Posterior cingulate gyrus (tissue), 11 donors: ENCODE measurements at regions not wholly inside any gene's neighbourhood (a gene's known extent, or its start where the extent isn't known, plus 50 kb on each side); places are given as distances from the start of the nearest gene placed in this dataset.

Source experiments
- DNase-seq, 10 donors: peaks; one replicate each; pipeline versions ENCODE4 v3.0.0 to v3.0.0-alpha.2; 2020 to 2021; ENCODE audit warnings: mixed read lengths in 3 of 10
- intact Hi-C: fragments of 100-400 bp; cut with DNase I; formaldehyde crosslinking; loops from one replicate; pipeline ENCODE4 v1.15.1; 2023

DNA sequence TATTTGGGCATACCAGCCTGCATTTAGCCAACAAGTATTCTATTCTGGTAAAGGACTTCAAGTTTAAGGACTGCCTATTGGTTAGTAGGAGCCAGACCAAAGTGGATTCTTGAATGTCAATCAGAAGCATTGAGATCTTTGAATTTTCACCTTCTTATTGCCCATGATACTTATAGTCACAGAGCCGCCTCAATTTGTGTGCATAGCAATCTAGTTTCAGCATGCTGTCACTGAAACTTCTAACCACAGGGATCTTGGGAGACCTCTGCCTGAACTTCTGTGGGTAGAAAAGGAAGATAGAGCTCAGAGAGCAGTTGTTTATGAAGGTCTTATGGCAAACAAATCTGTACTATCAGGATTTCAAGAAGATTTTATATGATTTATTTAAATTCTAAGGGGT is 501.4 kb upstream of the USP24 start:
- DNase-seq: no peak
- intact Hi-C loops: no loop called here

DNA sequence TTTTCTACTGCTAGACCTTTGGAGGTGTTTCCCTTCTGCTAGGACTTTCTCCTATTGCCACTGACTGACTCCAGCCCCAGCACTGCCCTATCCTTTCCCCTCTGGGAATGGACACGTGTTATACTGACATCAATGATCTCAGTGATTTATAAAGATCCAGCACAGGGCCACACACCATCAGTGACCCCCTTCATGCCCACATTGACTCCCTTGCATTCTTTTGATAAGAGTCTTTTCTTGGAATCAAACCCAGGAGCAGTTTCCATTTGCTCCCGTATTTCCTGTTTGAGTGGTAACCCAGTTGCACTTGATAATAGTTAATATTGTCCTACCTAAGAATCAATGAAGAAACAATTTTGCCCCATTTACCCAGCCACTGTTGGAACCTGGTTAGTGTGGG is 501.0 kb upstream of the USP24 start:
- no peak for DNase-seq
- intact Hi-C loops: no loop called here

DNA sequence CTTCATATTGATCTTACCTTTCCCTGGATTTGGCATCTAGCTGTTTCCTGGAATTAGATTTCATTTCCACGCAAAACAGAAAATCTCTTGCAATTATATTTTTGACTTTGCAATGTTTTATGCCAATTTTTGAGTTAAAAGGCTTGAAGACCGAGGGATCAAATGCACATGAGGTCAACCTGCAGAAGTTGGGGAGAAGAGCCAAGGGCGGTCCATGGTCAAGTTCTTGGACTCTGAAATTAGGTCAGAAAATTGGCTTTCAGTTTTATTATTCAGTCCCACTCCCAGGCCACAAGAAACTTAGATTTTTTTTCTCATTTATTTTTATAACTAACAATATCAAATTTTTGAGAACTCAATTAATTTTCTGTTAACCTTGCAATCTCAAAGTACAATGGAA is 499.1 kb upstream of the USP24 start:
- intact Hi-C loops: no loop called here
- DNase-seq: no peak

DNA sequence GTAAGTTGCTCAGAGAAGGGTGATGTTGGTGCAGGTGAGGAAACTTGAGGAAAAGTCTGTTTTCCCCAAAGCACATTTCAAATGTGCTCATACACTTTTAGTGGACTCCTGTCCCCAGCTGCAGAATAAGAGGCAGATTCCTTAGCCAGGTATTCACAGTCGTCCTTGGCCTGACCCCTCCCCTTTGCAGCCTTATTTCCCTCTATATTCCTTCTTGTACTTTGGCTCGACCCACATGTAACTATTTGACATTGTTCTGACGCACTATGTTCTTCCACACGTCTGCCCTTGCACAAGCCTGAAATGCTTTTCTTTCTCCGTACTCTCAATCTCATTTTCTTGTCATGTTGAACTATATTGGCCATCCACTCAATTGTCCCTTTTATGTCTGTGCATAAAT is 498.4 kb upstream of the USP24 start:
- intact Hi-C loops: no loop called here

DNA sequence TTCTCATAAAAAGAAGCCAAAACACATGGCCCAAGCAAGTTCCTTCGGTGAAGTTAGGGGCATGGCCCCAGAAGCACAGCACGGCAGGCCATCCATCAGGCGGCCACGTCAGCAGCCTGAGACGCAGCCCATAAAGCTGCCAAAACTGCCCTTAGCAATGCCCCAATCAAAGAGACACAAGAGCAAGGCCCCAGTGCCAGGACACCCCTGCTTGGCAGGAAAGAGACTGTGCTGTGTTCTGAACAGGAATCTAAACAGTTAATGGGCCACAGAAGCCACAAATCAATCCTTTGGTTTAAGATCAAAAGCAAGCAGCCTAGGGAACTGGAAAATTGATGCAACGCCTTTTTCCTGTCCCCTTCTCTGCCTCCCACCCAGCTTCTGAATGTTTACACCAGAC is 497.0 kb upstream of the USP24 start:
- intact Hi-C loops: no loop called here
- DNase-seq: no peak

More for the DNA sequence above, 498.4 kb upstream of the USP24 start:
- DNase-seq: no peak

DNA sequence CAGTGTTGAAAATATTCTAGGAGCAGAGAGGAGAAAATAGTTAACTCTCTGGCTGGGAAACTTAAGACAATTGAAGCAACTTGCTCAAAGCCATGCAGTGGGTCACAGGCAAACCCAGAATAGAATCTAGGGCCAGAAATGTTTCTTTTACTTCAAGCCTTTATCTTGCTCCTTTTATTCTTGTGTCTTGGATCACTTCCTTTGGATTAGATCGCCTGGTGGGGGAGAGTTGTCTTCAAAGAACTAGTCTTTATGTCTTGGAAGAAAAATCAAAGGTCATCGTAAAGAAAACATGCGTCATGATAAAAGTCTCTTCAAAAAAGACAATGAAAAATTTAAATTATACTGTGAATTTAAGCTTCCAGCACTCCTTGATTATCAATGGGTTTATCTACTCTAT is 493.6 kb upstream of the USP24 start:
- DNase-seq: no peak
- intact Hi-C loops: no loop called here

DNA sequence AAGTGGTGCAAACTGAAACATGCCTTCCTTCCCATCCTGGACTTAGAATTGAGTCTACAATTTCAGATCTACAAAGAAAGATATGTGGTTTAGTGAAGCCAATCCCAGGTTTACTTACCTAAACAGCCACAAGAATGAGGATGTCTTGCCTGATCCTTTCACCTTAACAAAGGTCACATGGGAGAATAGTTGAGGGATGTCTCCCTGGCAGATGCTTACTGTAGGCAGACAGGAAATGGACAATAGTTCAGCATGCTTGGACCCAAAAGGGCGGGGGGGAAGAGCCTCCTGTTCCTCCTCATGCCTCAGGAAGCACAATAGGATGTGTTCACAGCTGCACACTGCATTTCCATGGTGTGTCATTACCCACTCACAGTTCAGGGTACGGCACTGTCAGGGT is 492.7 kb upstream of the USP24 start:
- no peak for DNase-seq
- intact Hi-C loops: no loop called here

DNA sequence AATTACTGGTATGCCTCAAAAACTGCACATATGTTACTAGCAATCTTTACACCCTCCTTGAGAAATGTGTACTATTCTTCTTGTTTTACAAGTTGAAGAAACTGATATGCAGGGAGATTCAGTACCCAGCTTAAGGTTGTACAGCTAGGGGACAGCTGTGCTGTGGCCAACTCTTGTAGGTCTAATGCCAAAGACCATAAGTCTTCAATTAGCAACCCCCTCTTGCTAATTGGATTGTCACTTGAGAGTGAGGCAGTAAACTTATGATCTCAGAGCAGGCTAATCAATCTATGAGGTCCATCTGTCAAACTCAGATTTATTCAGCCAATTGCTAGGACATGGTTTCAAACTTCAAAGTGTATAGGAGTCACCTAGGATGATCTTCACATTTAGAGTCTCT is 492.0 kb upstream of the USP24 start:
- intact Hi-C loops: no loop called here
- no peak for DNase-seq

DNA sequence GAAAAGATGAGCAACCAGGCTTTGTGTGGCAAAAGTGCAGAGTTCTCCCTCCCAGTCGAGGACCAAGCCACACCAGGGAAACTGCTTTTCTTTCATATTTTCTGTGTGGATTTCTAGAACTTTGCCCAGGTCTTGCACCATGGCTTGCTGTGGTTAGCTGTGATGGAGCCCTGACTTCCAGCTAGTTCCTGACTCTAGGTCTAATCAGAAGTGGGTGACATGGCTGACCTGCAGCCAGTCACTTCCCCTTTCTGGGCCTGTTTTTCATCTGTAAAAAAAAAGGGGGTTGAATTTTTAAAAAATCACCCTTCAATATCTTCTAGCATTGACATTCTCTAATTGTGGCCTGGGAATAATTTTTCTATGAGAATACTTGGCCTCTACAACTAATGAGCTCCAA is 491.2 kb upstream of the USP24 start:
- intact Hi-C loops: no loop called here
- no peak for DNase-seq

DNA sequence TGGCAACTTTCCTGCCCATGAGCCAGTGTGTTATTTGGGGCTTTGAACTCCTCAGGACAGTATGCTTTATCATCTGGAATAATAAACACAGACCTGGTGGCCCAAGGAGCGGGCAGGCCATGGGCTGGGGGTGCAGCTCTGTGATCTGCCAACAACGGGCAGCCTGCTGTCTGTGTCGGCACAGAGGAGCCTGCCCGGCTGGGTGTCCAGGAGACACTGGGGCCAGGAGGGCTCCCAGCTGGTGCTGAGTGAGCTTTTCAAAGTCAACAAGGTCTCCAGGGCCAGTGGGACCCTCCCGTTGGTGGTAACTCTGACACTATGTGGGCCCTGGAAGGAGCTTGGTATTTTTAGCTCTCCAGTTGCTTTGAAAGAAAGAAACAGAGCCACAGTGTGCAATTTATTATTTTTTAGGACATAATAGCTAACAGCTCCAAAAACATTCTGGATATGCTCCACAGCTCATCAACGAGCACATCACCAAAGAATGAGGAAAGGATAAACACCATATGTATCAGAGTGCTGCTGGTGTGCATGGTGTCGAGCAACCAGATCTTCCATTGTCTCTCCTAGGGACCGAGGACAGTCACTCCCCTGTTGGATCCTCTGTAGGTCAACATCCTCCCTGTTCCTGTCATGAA is 488.7 kb upstream of the USP24 start:
- DNase-seq: peak in 4 of 10 donors; percentile 26 to 82 (median 74)
- intact Hi-C loops: no loop called here

DNA sequence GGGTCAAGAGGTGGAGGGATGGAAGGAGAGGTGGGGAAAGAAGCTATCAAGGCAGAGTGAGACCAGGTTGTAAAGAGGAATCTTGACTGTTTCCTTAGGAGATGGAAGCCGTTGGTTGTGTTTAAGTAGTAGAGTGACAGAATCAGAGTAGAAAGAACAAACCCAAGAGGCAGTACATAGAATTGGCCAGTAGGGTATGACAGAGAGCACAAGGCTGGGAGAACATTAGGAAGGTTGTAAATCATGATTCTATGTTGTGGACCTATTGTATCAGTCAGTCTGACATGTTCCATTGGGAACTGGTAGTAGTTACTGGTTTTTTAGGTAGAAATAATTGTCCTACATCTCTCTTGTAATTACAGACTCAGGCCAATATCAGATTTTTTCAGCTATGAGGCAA is 486.9 kb upstream of the USP24 start:
- intact Hi-C loops: no loop called here
- DNase-seq: no peak

DNA sequence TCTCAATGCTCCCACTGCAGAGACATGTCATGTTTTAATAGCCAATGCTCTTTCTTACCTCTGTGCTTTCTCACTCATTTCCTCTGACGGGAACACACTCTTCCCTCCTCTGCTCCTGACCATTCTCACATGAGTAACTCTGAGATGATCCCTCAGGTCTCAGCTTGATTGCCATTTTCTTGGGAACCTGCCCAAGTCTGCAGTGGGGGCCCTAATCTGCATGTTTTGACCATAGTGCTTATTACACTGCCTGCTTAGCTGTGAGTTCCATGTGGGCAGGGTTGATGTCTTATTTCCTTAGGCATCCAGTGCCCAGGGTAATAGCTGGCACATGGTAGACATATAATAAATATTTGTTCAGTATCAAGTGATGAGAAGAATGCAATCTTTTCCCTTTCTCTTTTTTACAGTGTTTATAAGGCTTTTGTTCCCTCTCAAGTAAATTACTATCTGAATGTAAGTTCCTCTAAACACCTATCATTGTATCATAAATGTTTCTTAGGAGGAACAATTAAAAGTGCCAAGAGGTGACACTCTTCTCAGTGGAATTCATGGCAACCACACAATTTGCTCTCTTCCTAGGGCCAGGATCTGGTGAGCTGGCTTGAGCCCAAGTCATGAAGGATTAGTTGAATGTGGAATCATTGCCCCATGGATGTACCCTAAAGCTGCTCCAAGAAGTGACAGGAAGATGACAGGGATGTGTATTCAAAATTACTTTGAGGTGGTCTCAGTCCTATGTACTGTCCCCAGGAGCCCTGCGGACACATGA is 485.4 kb upstream of the USP24 start:
- intact Hi-C loops: no loop called here
- no peak for DNase-seq

DNA sequence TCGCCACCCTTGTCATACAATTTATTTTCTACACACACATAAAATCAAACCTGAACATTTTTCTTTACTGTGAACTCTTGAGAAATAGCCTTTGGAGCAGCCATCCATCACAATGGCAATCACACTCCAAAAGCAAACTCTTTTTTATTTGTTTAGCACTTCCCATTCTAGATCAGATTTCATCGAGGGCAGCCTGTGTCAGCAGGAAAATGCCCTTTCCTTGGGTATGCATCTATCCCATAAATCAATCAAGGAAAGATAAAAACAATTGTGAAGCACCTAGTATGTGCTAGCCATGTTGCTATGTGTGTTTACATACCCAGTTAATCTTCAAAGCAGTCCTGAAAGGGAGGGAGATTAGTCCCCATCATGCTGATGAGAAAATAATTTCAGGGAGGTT is 484.1 kb upstream of the USP24 start:
- intact Hi-C loops: no loop called here
- no peak for DNase-seq

DNA sequence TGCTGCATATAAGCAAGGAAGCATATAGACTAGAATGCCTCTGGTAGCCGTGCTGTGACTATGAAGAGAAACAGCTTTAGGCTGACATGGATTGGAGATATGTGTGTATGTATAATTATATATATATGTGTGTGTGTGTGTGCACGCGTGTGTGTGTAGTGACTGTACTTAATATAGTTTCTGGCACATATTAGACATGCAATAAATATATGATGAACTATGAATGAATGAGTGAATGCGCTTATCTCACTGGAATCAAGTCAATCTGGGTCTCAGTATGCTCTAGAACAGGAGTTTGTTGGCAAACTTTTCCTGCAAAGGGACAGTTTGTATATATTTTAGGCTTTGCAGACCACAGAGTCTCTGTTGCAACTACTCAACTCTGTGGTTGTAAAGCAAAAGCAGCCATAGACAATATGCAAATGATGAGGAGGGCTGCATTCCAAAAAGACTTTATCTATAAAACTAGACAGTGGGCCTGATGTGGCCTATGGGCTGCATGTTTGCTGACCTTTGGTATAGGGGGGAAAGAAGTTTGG is 482.9 kb upstream of the USP24 start:
- no peak for DNase-seq
- intact Hi-C loops: no loop called here

DNA sequence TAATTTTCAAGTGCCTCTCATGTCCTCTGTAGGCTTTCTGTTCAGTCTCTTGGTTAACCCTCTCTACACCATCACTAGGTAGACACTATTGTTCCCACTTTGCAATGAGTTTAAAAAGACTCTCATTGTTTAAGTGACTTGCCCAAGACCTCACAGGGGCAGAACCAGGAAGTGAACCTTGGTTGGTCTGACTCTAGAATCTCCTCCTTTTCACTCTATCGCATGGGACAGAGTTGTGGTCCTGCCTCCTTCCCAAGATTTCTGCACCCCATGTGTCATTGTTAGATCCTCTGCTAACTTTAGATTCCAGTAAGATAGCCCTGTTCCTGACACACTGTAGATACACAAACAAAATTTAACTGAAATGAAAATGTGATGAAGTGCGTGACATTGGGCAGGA is 481.7 kb upstream of the USP24 start:
- intact Hi-C loops: no loop called here

DNA sequence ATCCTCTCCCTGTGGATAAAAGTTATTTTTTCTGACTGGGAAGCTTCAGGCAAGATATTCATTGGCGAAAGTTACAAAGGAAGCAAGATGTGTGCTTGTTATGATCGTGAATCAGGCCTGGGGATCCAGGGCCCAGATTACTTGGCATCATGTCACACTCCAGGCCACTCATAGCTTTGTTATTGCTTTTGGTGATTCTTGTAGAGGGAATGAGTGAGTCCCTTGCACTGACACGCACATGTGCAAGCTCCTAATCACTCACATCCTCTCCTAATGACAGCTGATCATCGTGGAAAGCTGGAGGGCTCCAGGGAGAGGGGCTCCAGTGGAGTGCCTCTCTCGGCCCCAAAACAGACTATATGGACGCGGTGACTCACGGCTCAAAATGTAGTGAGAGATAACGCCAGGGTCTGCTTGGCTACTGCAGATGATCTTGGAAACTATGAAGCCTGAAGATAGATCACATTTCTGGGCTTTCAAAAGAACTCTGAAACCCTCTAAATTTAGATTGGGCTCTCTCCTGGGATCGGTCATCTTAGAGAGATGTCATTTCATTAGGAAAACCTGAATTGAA is 481.1 kb upstream of the USP24 start:
- intact Hi-C loops: no loop called here
- DNase-seq: no peak

More for the DNA sequence above, 481.7 kb upstream of the USP24 start:
- DNase-seq: no peak

DNA sequence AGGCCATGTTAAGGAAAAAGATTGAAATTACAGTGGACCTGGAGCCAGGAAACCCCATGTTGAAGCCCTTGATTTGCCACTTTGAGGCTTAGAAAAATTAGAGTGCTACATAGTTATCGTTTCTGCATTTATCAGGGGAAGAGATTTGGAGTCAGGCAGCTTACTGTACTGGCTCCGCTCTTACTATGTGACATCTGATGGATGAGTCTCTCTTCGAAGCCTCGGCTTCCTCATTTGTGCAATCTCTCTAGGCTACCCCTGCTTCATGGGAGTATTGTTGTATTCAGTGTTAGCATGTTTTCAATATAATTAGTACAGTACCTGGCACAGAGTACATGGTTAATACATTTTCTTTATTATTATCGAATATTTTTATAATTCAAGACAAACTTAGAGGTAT is 480.4 kb upstream of the USP24 start:
- DNase-seq: no peak
- intact Hi-C loops: no loop called here

DNA sequence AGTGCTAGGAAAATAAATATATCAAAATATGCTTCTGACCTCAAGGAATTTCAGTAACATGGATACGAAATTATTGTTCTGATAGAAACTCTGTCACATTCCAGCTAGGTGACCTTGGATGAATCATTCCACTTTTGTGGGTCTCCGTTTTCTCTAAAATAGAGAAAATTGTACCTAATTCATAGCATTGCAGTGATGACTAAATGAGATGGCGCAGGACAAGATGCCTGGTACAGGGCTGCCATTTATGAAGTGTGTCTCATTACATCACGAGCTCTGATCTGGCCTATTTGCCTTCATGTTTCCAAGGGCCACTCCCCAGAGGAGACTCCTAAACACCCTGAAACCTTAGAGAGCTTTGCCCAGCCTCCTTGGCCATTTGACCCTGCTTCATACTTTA is 480.0 kb upstream of the USP24 start:
- intact Hi-C loops: no loop called here
- DNase-seq: no peak

DNA sequence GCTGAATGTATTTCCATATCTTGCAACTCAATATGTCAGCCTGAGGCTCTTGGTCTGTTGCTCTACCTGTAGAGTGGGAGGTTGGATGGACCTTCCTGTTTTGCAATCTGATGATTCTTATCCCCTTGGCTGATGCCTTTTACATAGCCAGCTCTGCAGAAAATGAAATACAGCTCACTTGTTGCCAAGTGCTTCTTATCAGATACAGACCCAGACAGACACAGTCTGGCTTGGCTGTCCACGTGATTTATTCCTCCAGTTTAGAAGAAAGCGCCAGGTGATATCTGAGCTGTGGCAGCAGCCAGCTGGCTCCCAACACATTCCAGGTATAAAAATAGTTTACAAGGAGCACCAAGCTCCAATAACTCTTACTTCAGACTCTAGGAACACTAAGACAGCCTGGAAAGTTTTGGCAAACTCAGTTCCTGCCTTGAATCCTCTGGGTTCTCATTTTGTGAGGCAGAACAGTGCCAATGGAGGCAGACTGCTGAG is 479.2 kb upstream of the USP24 start:
- intact Hi-C loops: no loop called here
- DNase-seq: no peak

DNA sequence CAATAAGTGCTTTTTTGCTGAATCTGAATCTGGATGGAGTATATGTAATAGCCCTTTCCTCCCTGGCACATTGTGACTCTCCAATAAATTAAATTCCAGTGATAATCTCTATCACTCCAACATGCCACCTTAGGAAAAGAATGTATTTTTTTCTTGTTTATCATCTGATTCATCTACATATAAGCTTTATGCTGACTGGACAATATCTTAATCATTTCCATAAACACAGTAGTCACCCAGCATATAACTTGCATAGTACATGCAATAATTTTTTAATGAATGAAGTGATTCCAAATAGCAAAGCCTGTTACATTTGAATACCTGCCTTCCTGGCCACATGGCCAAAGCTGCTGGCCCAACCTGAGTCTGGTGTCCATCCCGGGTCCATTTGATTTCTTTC is 477.6 kb upstream of the USP24 start:
- no peak for DNase-seq
- intact Hi-C loops: no loop called here

DNA sequence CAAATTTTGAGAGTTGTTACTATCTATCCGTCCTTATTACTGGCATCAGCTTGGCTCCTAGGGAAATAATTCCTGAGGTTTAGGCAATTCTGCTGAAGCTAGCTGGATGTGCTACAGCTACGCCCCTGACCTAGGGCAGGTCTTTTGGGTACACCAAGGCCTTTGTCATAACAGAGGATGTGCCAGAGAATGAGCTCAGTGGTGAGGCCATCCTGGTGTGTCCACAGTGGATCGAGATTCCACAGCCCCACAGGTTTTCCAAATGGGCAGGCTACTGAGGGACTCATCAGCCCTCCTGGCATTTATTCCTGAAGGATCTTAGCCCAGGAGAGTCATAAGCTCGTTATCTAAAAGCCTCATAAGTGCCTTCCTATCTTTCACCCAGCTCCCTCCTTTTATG is 475.2 kb upstream of the USP24 start:
- no peak for DNase-seq
- intact Hi-C loops: no loop called here

DNA sequence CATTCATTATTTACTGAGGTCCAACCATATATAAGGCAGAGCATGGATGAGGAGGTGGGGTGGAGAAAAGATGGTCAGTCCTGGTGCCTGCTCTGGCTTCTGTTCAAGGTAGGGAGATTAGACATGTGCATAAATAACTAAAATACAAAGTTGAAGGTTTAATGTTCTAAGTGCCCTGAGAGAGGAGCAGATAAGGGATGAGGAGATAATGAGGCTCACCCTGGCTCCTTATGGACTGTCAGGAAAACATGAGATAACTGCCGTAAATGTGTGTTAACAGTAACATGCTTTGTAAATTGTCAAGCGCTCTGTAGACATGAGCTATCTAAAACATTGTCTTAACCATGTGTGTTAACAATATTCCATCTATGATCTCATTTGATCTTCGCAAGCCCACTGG is 474.6 kb upstream of the USP24 start:
- no peak for DNase-seq
- intact Hi-C loops: no loop called here
